A549 (cell line): ENCODE measurements at regions not wholly inside any gene's neighbourhood (a gene's known extent, or its start where the extent isn't known, plus 50 kb on each side); places are given as distances from the start of the nearest gene placed in this dataset.

Source experiments
- ATAC-seq, 2 experiments: fragments of 200-7000 bp in 1 of 2; fragments of >200 bp in 1 of 2; cut with Nextera tagmentation in 1 of 2; cut with Tn5 transposase in 1 of 2; 3 replicates each; pipeline versions ENCODE4 v1.8.0 to v1.9.1; 2018 to 2020; ENCODE audit warnings: mild to moderate bottlenecking in 1 of 2, moderate library complexity in 1 of 2
- CTCF ChIA-PET: fragments of 300-600 bp; sonication (Branson Sonifier 250); formaldehyde crosslinking; extraction: SDS; loops from one replicate; lab custom pipeline; 2021; ENCODE audit warnings: antibody characterized with exemption, inconsistent platforms; lab: Yijun Ruan, JAX
- POLR2A ChIA-PET: fragments of 350-600 bp; formaldehyde crosslinking; extraction: SDS; loops from one replicate; lab custom pipeline; 2021; ENCODE audit warnings: antibody characterized with exemption, inconsistent platforms; lab: Yijun Ruan, JAX
- DNase-seq, 2 experiments: peaks; one replicate each; pipeline versions ENCODE4 v3.0.0 to v3.0.0-alpha.2; 2011 to 2016; ENCODE audit warnings: low read depth in 1 of 2, low spot score in 1 of 2
- FAIRE-seq: peaks from 2 replicates; lab custom pipeline; 2011; peaks lifted over from hg19 to GRCh38; lab: Jason Lieb, UNC
- H3K27ac ChIP-seq, 2 experiments: fragments of >200 bp; sonication (Bioruptor Twin); formaldehyde crosslinking; 3 replicates each; pipeline ENCODE4 v1.5.1; 2016 to 2017
- H3K4me1 ChIP-seq: fragments of >200 bp; sonication (Bioruptor Twin); formaldehyde crosslinking; 3 replicates; pipeline ENCODE4 v1.6.1; 2016
- H3K4me2 ChIP-seq: fragments of >200 bp; sonication (Bioruptor Twin); formaldehyde crosslinking; 3 replicates; pipeline ENCODE4 v1.6.1; 2016
- H3K4me3 ChIP-seq: fragments of >200 bp; sonication (Bioruptor Twin); formaldehyde crosslinking; 3 replicates; pipeline ENCODE4 v1.5.1; 2016
- H3K9me3 ChIP-seq: fragments of >200 bp; sonication (Bioruptor Twin); formaldehyde crosslinking; 3 replicates; pipeline ENCODE4 v1.6.1; 2016
- BCL3 ChIP-seq: fragments of >200 bp; sonication (Bioruptor Twin); formaldehyde crosslinking; IDR thresholded peaks from 3 replicates; pipeline ENCODE4 v1.6.1; 2016
- CEBPB ChIP-seq, 2 experiments: fragments of >200 bp in 1 of 2; sonication (Bioruptor Twin) in 1 of 2; formaldehyde crosslinking in 1 of 2; IDR thresholded peaks; 2 replicates each; pipeline ENCODE4 v1.6.1; 2012 to 2016
- CHD2 ChIP-seq: fragments of 150-350 bp; IDR thresholded peaks from 2 replicates; pipeline ENCODE4 v1.6.1; 2014; ENCODE audit warnings: low read length; ENCODE audit not compliant: partially characterized antibody
- CHD4 ChIP-seq: fragments of 200-600 bp; sonication (generic); IDR thresholded peaks from 2 replicates; pipeline ENCODE4 v1.6.1; 2016; ENCODE audit warnings: antibody characterized with exemption, mild to moderate bottlenecking, borderline replicate concordance
- ELK1 ChIP-seq: fragments of 150-350 bp; IDR thresholded peaks from 2 replicates; pipeline ENCODE4 v1.6.1; 2014; ENCODE audit warnings: low read depth, mild to moderate bottlenecking, low read length
- ESRRA ChIP-seq: fragments of 150-350 bp; IDR thresholded peaks from 2 replicates; pipeline ENCODE4 v1.6.1; 2014; ENCODE audit warnings: mild to moderate bottlenecking, low read length, borderline replicate concordance
- HOXB5 ChIP-seq: fragments of 250-450 bp; sonication (Bioruptor Pico); IDR thresholded peaks from 2 replicates; pipeline ENCODE4 v1.5.0; 2020; ENCODE audit warnings: mild to moderate bottlenecking, moderate library complexity
- JUNB ChIP-seq: fragments of >200 bp; sonication (Bioruptor Twin); formaldehyde crosslinking; IDR thresholded peaks from 2 replicates; pipeline ENCODE4 v1.6.1; 2016
- KDM1A ChIP-seq: fragments of 200-600 bp; sonication (generic); IDR thresholded peaks from 2 replicates; pipeline ENCODE4 v1.6.1; 2016; ENCODE audit warnings: low read depth, mild to moderate bottlenecking
- MYC ChIP-seq: IDR thresholded peaks from 2 replicates; pipeline ENCODE4 v1.6.1; 2012; ENCODE audit warnings: mild to moderate bottlenecking, inconsistent platforms, low read length, improper control_type of control experiment, borderline replicate concordance
- RAD21 ChIP-seq, 2 experiments: fragments of >200 bp in 1 of 2; sonication (Bioruptor Twin) in 1 of 2; formaldehyde crosslinking in 1 of 2; IDR thresholded peaks in 1 of 2; conservative IDR thresholded peaks in 1 of 2; 2 replicates in 1 of 2; 3 replicates in 1 of 2; pipeline ENCODE4 v1.6.1; 2012 to 2018; ENCODE audit warnings: inconsistent platforms in 1 of 2
- RARB ChIP-seq: fragments of 250-450 bp; sonication (Bioruptor Pico); IDR thresholded peaks from 2 replicates; pipeline ENCODE4 v1.8.0; 2021; ENCODE audit warnings: mild to moderate bottlenecking, moderate library complexity
- RFX5 ChIP-seq: fragments of 450-650 bp; IDR thresholded peaks from 2 replicates; pipeline ENCODE4 v1.7.1; 2014; ENCODE audit warnings: antibody characterized with exemption, mild to moderate bottlenecking, moderate library complexity
- RNF2 ChIP-seq: fragments of 200-600 bp; sonication (generic); IDR thresholded peaks from 2 replicates; pipeline ENCODE4 v1.6.1; 2016; ENCODE audit warnings: low read depth, mild to moderate bottlenecking, antibody characterized with exemption, moderate library complexity, borderline replicate concordance
- TP53 ChIP-seq: fragments of 250-450 bp; sonication (Bioruptor Pico); IDR thresholded peaks from 2 replicates; pipeline ENCODE4 v1.5.0; 2021; ENCODE audit warnings: mild to moderate bottlenecking, moderate library complexity
- ZC3H11A ChIP-seq: fragments of 450-650 bp; IDR thresholded peaks from 2 replicates; pipeline ENCODE4 v1.6.1; 2014; ENCODE audit warnings: antibody characterized with exemption, mild to moderate bottlenecking
- ZNF302 ChIP-seq: fragments of 250-450 bp; sonication (Bioruptor Pico); IDR thresholded peaks from 2 replicates; pipeline ENCODE4 v1.9.0; 2021; ENCODE audit warnings: inconsistent platforms, mild to moderate bottlenecking, moderate library complexity
- WGBS: methylation state at CpG from one replicate; pipeline ENCODE4 v1.1.6; 2017; ENCODE audit errors: missing lambda C conversion rate; 5-methylcytosine and 5-hydroxymethylcytosine counted together
- TF ChIP-seq, protein P1 (sequence below): fragments of >200 bp; sonication (Bioruptor Twin); formaldehyde crosslinking; IDR thresholded peaks from 3 replicates; pipeline ENCODE4 v1.5.1; 2016
- TF ChIP-seq, protein P2 (sequence below): fragments of >200 bp; sonication (Bioruptor Twin); formaldehyde crosslinking; IDR thresholded peaks from 2 replicates; pipeline ENCODE4 v1.6.1; 2016
- TF ChIP-seq, protein P3 (sequence below): IDR thresholded peaks from 2 replicates; pipeline ENCODE4 v1.6.1; 2012; ENCODE audit warnings: low read depth, borderline replicate concordance
- TF ChIP-seq, protein P4 (sequence below): fragments of 450-650 bp; IDR thresholded peaks from 2 replicates; pipeline ENCODE4 v1.6.1; 2014; ENCODE audit warnings: antibody characterized with exemption

GRCh38 chr2:167424221-167424620 is 535.9 kb downstream of the XIRP2 start:
- no peak for FAIRE-seq
- ChIA-PET POLR2A (no interaction called here), CTCF (no interaction called here)
- no peak for ATAC-seq
- Histone ChIP-seq H3K4me3 (no peak overlapping the region), H3K27ac (no peak overlapping the region), H3K4me2 (no peak overlapping the region), H3K9me3 (no peaks in the 10 kb centered on the region), H3K4me1 (no peaks in the 10 kb centered on the region)
- no peak for DNase-seq
- 6% methylated on average over 1 of the region's 1 CpG for WGBS
- no peak for TF ChIP-seq RFX5
- no peak for TF ChIP-seq ZNF302 (CRISPR knock-in tag)

- no peak for FAIRE-seq
- Histone ChIP-seq H3K4me2 (no peak overlapping the region), H3K9me3 (no peaks in the 10 kb centered on the region), H3K27ac (no peak overlapping the region), H3K4me1 (no peaks in the 10 kb centered on the region), H3K4me3 (no peak overlapping the region)
- TF ChIP-seq RFX5 (no peak), JUNB (no peak), CHD4 (no peak)
- TF ChIP-seq, protein P1, sequence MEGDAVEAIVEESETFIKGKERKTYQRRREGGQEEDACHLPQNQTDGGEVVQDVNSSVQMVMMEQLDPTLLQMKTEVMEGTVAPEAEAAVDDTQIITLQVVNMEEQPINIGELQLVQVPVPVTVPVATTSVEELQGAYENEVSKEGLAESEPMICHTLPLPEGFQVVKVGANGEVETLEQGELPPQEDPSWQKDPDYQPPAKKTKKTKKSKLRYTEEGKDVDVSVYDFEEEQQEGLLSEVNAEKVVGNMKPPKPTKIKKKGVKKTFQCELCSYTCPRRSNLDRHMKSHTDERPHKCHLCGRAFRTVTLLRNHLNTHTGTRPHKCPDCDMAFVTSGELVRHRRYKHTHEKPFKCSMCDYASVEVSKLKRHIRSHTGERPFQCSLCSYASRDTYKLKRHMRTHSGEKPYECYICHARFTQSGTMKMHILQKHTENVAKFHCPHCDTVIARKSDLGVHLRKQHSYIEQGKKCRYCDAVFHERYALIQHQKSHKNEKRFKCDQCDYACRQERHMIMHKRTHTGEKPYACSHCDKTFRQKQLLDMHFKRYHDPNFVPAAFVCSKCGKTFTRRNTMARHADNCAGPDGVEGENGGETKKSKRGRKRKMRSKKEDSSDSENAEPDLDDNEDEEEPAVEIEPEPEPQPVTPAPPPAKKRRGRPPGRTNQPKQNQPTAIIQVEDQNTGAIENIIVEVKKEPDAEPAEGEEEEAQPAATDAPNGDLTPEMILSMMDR, result no peak
- POLR2A ChIA-PET, result no interaction called here
- CTCF ChIA-PET, result no interaction called here
- 11% methylated on average over 4 of the region's 4 CpGs for WGBS
- no peak for ATAC-seq
- DNase-seq, result no peak
Observed at GRCh38 chr2:167423731-167424130, 535.5 kb downstream of the XIRP2 start.

DNA sequence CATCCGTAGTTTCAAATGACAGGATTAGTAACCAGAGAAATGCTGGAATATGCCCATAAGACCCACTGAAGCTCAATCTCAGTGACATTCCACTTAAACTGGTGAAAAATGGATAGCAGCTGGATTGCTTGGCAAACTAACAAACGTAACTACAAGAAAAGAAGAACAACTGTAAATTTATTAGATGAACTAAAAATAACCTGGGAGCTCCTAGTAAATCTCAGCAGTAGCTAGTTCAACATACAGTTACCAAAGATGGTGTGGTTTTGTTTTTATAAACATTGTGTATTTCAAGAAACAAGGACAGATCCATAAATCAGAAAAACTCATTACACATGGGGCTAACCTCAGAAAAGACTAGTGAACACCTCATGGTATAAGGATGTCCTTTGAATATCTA is 531.9 kb downstream of the XIRP2 start:
- WGBS, result 8% methylated on average over 2 of the region's 2 CpGs
- DNase-seq, result no peak
- Histone ChIP-seq H3K4me2 (no peak overlapping the region), H3K27ac (no peak overlapping the region), H3K4me3 (no peak overlapping the region), H3K4me1 (no peaks in the 10 kb centered on the region), H3K9me3 (no peaks in the 10 kb centered on the region)
- no peak for FAIRE-seq
- no peak for ATAC-seq
- CTCF ChIA-PET, result no interaction called here
- no peak for TF ChIP-seq ESRRA
- no peak for TF ChIP-seq MYC
- no peak for TF ChIP-seq BCL3
- no peak for TF ChIP-seq CEBPB (IDR thresholded peaks at IDR 0.05)
- no peak for TF ChIP-seq CHD2
- TF ChIP-seq ELK1, result no peak
- TF ChIP-seq RNF2, result no peak
- no peak for TF ChIP-seq RAD21 (conservative IDR thresholded peaks at IDR 0.05 in 1 of 2, IDR thresholded peaks at IDR 0.05 in 1 of 2)
- TF ChIP-seq, protein P2, sequence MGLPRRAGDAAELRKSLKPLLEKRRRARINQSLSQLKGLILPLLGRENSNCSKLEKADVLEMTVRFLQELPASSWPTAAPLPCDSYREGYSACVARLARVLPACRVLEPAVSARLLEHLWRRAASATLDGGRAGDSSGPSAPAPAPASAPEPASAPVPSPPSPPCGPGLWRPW, result no peak
- TF ChIP-seq ZC3H11A, result no peak
- TF ChIP-seq RARB (CRISPR knock-in tag), result no peak
- TF ChIP-seq HOXB5 (CRISPR knock-in tag), result no peak
- TF ChIP-seq, protein P1, result no peak
- TF ChIP-seq, protein P3, sequence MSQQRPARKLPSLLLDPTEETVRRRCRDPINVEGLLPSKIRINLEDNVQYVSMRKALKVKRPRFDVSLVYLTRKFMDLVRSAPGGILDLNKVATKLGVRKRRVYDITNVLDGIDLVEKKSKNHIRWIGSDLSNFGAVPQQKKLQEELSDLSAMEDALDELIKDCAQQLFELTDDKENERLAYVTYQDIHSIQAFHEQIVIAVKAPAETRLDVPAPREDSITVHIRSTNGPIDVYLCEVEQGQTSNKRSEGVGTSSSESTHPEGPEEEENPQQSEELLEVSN, result no peak
- no peak for TF ChIP-seq KDM1A
- no peak for TF ChIP-seq TP53 (CRISPR knock-in tag)
- TF ChIP-seq CHD4, result no peak
- TF ChIP-seq, protein P4, sequence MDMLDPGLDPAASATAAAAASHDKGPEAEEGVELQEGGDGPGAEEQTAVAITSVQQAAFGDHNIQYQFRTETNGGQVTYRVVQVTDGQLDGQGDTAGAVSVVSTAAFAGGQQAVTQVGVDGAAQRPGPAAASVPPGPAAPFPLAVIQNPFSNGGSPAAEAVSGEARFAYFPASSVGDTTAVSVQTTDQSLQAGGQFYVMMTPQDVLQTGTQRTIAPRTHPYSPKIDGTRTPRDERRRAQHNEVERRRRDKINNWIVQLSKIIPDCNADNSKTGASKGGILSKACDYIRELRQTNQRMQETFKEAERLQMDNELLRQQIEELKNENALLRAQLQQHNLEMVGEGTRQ, result no peak
- POLR2A ChIA-PET, result no interaction called here
